GM18505 (cell line): ENCODE measurements at regions not wholly inside any gene's neighbourhood (a gene's known extent, or its start where the extent isn't known, plus 50 kb on each side); places are given as distances from the start of the nearest gene placed in this dataset.
"Not testable (repeated sequence)": the region's sequence is repeated elsewhere in the genome, so short reads cannot be mapped to it uniquely, and the experiment has no call there.

ENCODE experiments used
- ATAC-seq: cut with Tn5 transposase; IDR thresholded peaks from one replicate; pipeline ENCODE4 v1.9.1; 2021; ENCODE audit not compliant: unreplicated experiment
- POLR2A ChIP-seq: IDR thresholded peaks from 4 replicates; pipeline ENCODE4 v1.6.1; 2011; ENCODE audit warnings: borderline replicate concordance; ENCODE audit not compliant: insufficient read depth, insufficient read length; ENCODE audit errors: extremely low read depth

DNA sequence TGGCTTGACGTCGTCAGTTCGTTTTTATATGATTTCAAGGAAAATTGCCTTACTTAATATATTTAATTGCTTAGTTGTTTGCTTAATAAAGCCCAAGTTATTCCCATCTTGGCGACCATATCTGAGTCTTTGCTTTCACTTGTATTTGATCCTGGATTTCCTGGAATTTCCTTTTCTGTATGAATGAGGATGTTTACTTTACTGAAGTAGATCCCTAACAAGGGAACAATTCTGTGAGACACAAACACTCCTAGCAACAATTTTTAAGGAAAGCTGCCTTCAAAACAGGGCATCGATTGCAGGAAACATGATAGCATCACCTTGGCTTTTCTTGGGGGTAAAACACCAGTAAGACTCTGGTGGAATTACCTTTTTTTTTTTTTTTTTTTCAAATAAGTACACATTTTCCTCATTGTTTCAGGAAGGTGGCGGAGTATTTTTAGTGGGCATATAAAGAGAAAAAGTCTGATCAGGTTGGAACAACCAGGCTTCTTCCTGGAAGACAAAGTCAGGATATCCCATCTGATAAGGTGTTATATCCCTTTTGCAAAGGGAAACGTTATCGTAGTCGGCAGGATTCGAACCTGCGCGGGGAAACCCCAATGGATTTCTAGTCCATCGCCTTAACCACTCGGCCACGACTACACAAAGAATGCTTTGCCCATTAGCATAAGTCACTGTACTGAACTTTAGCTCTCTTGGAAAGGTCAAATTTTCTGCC is 68.5 kb upstream of the ZNF184 start:
- ATAC-seq, result no peak
- TF ChIP-seq POLR2A, result no peak

DNA sequence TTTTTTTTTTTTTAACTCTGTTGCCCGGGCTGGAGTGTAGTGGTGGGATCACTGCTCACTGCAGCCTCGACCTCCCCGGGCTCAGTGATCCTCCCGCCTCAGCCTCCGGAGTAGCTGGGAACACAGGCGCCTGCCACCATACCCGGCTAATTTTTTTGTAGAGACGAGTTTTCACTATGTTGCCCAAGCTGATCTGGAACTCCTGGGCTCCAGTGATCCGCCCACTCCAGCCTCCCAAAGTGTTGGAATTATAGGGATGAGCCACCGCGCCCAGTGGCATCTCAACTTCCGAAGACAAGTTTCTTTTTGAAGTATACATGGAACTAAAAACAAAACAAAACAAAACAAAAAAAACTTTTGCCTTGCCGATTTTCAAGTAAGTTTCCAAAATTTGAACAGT is 66.6 kb upstream of the ZNF184 start:
- no peak for ATAC-seq
- no peak for TF ChIP-seq POLR2A

GRCh38 chr6:27532820-27533538 is 60.1 kb upstream of the ZNF184 start:
- ATAC-seq, result no peak
- TF ChIP-seq POLR2A, result no peak

DNA sequence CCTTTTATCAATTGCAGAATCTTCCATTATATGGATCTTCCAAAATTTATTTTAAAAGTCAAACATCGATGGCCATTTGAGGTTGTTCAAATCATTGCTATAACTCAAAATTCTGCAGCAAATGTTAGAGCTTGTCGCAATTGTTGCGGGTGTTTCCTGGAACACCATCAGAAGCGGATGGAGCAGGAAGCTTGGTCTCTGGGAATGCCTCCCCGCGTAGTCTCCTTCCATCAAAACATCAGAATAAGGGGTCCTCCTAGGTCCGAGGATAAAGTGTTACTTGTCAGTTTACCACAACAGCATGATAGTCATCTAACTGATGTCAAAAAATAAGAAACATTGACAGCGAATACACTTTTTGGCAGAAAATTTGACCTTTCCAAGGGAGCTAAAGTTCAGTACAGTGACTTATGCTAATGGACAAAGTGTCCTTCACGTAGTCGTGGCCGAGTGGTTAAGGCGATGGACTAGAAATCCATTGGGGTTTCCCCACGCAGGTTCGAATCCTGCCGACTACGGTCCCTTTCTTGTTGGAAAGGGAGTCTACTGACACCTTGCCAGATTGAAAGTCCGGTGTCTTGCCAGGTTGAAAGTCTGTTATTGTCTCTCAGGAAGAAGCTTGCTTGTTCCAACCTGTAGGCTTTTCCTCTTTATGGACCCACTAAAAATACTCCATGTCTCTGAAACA is 59.0 kb upstream of the ZNF184 start:
- no peak for ATAC-seq
- TF ChIP-seq POLR2A, result no peak

- not testable (repeated sequence) for ATAC-seq
Measured at GRCh38 chr6:27529796-27530195, 56.9 kb upstream of the ZNF184 start.

DNA sequence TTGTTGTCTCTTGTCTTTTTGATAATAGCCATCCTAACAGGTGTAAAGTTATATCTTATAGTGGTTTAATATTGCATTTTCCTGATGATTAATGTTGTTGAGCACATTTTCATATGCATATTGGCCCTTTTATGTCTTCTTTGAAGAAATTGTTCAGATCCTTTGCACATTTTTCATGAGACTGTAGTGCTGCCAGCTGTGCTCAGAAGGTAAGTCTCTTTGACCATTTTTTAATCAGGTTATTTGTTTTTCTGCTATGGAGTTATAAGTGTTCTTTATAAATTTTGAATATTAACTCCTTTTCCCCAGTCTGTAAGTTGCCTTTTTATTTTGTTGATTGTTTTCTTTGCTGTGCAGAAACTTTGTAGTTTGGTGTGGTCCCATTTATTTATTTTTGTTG is 55.8 kb upstream of the ZNF184 start:
- ATAC-seq, result no peak
- TF ChIP-seq POLR2A, result no peak
